NT2/D1 (cell line): ENCODE measurements at regions not wholly inside any gene's neighbourhood (a gene's known extent, or its start where the extent isn't known, plus 50 kb on each side); places are given as distances from the start of the nearest gene placed in this dataset.

ENCODE experiments used
- SUZ12 ChIP-seq: IDR thresholded peaks from 2 replicates; pipeline ENCODE4 v1.6.1; 2011; ENCODE audit not compliant: insufficient read length, insufficient read depth; ENCODE audit errors: extremely low read depth
- ZNF274 ChIP-seq: IDR thresholded peaks from 2 replicates; pipeline ENCODE4 v1.6.1; 2011; ENCODE audit warnings: mild to moderate bottlenecking, low read depth, low read length

- TF ChIP-seq ZNF274 (no peak), SUZ12 (no peak)
These were observed 148.8 kb upstream of the NPY start for GRCh38 chr7:24135003-24135817.
